DOHH2 (cell line): ENCODE measurements at regions not wholly inside any gene's neighbourhood (a gene's known extent, or its start where the extent isn't known, plus 50 kb on each side); places are given as distances from the start of the nearest gene placed in this dataset.

Source experiments
- EZH2phosphoT487 ChIP-seq: fragments of 200-600 bp; sonication (generic); IDR thresholded peaks from 2 replicates; pipeline ENCODE4 v1.6.1; 2017; ENCODE audit warnings: borderline replicate concordance, mild to moderate bottlenecking, antibody characterized with exemption, low read length, moderate library complexity, mixed read lengths
- TF ChIP-seq, protein P1 (sequence below): fragments of 200-600 bp; sonication (generic); IDR thresholded peaks from one replicate; pipeline ENCODE4 v1.5.1; 2014; ENCODE audit warnings: antibody characterized with exemption, mild to moderate bottlenecking, low read depth, low read length; ENCODE audit not compliant: poor library complexity, severe bottlenecking

GRCh38 chr13:107118506-107118905 lies 550.6 kb upstream of the ARGLU1 start:
- TF ChIP-seq, protein P1, sequence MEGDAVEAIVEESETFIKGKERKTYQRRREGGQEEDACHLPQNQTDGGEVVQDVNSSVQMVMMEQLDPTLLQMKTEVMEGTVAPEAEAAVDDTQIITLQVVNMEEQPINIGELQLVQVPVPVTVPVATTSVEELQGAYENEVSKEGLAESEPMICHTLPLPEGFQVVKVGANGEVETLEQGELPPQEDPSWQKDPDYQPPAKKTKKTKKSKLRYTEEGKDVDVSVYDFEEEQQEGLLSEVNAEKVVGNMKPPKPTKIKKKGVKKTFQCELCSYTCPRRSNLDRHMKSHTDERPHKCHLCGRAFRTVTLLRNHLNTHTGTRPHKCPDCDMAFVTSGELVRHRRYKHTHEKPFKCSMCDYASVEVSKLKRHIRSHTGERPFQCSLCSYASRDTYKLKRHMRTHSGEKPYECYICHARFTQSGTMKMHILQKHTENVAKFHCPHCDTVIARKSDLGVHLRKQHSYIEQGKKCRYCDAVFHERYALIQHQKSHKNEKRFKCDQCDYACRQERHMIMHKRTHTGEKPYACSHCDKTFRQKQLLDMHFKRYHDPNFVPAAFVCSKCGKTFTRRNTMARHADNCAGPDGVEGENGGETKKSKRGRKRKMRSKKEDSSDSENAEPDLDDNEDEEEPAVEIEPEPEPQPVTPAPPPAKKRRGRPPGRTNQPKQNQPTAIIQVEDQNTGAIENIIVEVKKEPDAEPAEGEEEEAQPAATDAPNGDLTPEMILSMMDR = no peak
- TF ChIP-seq EZH2phosphoT487 = no peak
